ENCODE measurements at regions not wholly inside any gene's neighbourhood (a gene's known extent, or its start where the extent isn't known, plus 50 kb on each side); places are given as distances from the start of the nearest gene placed in this dataset.

DNA sequence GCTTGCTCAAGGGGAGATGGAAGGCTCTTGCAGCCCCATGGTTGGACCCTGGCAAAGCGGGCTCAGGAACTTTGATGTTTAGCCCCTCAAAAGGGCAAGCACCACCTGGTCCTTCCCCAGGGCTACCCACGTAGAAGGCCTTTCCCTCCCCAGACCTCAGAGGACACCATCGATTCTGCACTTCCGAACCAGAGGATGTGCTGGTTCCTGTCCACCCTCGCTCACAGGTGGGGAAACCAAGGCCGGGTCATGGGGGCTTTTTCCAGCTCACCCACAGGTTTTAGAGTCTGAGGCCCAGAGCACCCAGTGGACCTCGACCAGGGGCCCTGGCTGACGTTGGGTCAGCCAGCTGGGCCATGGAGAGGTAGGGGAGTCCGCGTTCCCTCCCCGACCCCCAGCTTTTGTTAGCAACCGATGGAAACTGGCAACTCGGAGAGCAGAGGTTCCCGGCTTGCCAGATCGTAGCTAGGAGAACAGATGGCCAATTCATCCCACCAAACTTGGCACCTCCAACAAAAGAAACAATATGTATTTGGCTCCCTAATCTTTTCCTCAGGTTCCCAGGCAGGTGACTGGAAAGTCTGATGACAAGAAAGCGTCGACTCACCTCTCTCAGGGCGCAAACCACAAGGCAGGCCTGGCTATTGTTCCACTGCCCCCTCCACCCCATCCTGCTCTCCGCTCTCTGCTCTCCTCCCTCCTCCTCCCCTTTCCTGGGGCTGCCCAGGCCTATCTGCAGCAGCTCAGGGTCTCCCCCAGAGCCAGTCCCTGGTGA lies 167.6 kb upstream of the SMIM23 start:
- TF ChIP-seq, protein P1, sequence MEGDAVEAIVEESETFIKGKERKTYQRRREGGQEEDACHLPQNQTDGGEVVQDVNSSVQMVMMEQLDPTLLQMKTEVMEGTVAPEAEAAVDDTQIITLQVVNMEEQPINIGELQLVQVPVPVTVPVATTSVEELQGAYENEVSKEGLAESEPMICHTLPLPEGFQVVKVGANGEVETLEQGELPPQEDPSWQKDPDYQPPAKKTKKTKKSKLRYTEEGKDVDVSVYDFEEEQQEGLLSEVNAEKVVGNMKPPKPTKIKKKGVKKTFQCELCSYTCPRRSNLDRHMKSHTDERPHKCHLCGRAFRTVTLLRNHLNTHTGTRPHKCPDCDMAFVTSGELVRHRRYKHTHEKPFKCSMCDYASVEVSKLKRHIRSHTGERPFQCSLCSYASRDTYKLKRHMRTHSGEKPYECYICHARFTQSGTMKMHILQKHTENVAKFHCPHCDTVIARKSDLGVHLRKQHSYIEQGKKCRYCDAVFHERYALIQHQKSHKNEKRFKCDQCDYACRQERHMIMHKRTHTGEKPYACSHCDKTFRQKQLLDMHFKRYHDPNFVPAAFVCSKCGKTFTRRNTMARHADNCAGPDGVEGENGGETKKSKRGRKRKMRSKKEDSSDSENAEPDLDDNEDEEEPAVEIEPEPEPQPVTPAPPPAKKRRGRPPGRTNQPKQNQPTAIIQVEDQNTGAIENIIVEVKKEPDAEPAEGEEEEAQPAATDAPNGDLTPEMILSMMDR (IDR thresholded peaks at IDR 0.05) = no peak
- no peak overlapping the region for H3K4me3 ChIP-seq
- 77 to 78% (median 77%) methylated on average over 19 of the region's 19 CpGs for WGBS, 3 donors
- H3K9me3 ChIP-seq = no peaks in the 10 kb centered on the region
- DNase-seq = no peak
- intact Hi-C loops (cut with DNase I) = no loop called here
- H3K4me1 ChIP-seq = no peaks in the 10 kb centered on the region
- H3K27me3 ChIP-seq (ENCODE audit: insufficient read depth in 3 of 3, low read length in 2 of 3) = peaks cover 0 to 15% (median 9%) of the 10 kb centered on the region in 3 donors
- H3K36me3 ChIP-seq (ENCODE audit: insufficient read depth in 1 of 2, low read depth in 1 of 2) = no peaks in the 10 kb centered on the region
- no peak overlapping the region for H3K27ac ChIP-seq
- no peak for ATAC-seq

DNA sequence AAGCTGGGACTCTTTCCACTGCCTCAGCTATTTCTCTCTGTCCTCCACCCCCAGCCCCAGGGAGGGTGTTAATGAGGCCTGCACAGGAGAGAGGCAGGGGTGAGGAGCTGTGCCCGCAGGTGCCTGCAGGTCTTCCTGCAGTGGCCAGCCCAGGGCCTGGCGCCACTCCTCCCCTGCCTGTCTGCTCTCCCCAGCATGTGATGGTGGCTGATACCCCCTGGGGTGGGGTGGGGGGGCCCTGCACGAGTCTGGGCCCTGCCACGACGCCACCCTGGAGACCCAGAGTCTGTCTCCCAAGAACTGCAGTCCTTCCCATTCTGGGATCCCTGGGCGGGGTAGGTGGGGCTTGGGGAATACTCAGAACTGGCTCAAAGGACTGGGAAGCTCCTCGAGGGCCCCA lies 166.4 kb upstream of the SMIM23 start:
- TF ChIP-seq, protein P1 (IDR thresholded peaks at IDR 0.05) = no peak
- Histone ChIP-seq H3K4me1 (no peaks in the 10 kb centered on the region), H3K4me3 (no peak overlapping the region), H3K9me3 (no peaks in the 10 kb centered on the region), H3K27ac (no peak overlapping the region), H3K27me3 (ENCODE audit: insufficient read depth in 3 of 3, low read length in 2 of 3) (peaks cover 0 to 15% (median 7%) of the 10 kb centered on the region in 3 donors), H3K36me3 (ENCODE audit: insufficient read depth in 1 of 2, low read depth in 1 of 2) (no peaks in the 10 kb centered on the region)
- DNase-seq (no peak), ATAC-seq (no peak)
- WGBS, 3 donors = 73 to 85% (median 81%) methylated on average over 7 of the region's 7 CpGs
- intact Hi-C loops (cut with DNase I) = no loop called here

DNA sequence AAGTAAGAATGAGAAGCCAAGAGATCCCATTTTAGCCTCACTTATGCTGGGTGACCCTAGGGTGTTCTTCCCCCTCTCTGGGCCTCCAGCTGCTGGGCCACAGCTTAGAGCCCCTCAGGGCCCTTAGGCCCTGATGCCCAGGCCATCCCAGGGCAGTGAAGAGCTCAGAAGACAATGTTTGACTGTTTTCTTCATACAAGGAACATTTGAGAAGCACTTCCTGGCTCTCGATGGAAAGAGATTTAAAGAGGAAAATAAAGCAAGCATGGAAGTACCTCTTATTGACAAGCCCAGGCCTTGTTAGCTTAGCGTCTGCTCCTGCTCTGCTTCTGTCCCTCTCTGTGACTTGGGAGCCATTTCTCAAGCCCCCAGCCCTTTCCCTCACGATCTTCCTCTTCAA lies 165.9 kb upstream of the SMIM23 start:
- no peak for ATAC-seq
- intact Hi-C loops (cut with DNase I) = loop anchor here in 1 of 2 donors (10.0 kb wide), 1 partner anchor 225 kb away; no protein-coding TSS in a partner anchor
- H3K27me3 ChIP-seq (ENCODE audit: insufficient read depth in 3 of 3, low read length in 2 of 3) = peaks cover 0 to 15% (median 7%) of the 10 kb centered on the region in 3 donors

GRCh38 chr5:171622010-171622409 lies 163.6 kb upstream of the SMIM23 start:
- Histone ChIP-seq H3K4me3 (no peak overlapping the region), H3K36me3 (ENCODE audit: insufficient read depth in 1 of 2, low read depth in 1 of 2) (no peaks in the 10 kb centered on the region), H3K9me3 (no peaks in the 10 kb centered on the region), H3K27ac (no peak overlapping the region), H3K27me3 (ENCODE audit: insufficient read depth in 3 of 3, low read length in 2 of 3) (peaks cover 0 to 6% (median 5%) of the 10 kb centered on the region in 3 donors), H3K4me1 (no peaks in the 10 kb centered on the region)
- no peak for ATAC-seq
- WGBS, 3 donors = 21 to 45% (median 28%) methylated on average over 2 of the region's 2 CpGs
- intact Hi-C loops (cut with DNase I) = loop anchor here in 1 of 2 donors (10.0 kb wide), 1 partner anchor 223 kb away; no protein-coding TSS in a partner anchor
- TF ChIP-seq, protein P1 (IDR thresholded peaks at IDR 0.05) = no peak
- DNase-seq = no peak

More for the DNA sequence above, 165.9 kb upstream of the SMIM23 start:
- Histone ChIP-seq H3K4me1 (no peaks in the 10 kb centered on the region), H3K4me3 (no peak overlapping the region), H3K36me3 (ENCODE audit: insufficient read depth in 1 of 2, low read depth in 1 of 2) (no peaks in the 10 kb centered on the region), H3K27ac (no peak overlapping the region), H3K9me3 (no peaks in the 10 kb centered on the region)
- DNase-seq = no peak
- TF ChIP-seq, protein P1 (IDR thresholded peaks at IDR 0.05) = no peak
- WGBS, 3 donors = 80 to 86% (median 81%) methylated on average over 3 of the region's 3 CpGs
